Panc1 (cell line): ENCODE measurements at regions not wholly inside any gene's neighbourhood (a gene's known extent, or its start where the extent isn't known, plus 50 kb on each side); places are given as distances from the start of the nearest gene placed in this dataset.

Source experiments
- ATAC-seq: fragments of 200-7000 bp; cut with Tn5 transposase; 2 replicates; pipeline ENCODE4 v1.9.1; 2020; ENCODE audit warnings: mild to moderate bottlenecking, moderate library complexity
- BruUV-seq: library from RNA; stranded (reverse); fragments of 400-500 nt; replicated peaks from 2 replicates; lab custom pipeline; 2021; lab: Mats Ljungman, UMichigan
- CTCF ChIA-PET: fragments of 300-600 bp; sonication (Branson Sonifier 250); formaldehyde crosslinking; loops from one replicate; lab custom pipeline; 2022; ENCODE audit warnings: antibody characterized with exemption; lab: Charles Lee
- POLR2A ChIA-PET: fragments of 300-600 bp; sonication (Branson Sonifier 250); formaldehyde crosslinking; loops from one replicate; lab custom pipeline; 2022; ENCODE audit warnings: antibody characterized with exemption; lab: Charles Lee
- DNase-seq: peaks from one replicate; pipeline ENCODE4 v3.0.0-alpha.2; 2010; ENCODE audit warnings: low read depth, low spot score
- H3K27ac ChIP-seq: 2 replicates; pipeline ENCODE4 v1.5.1; 2011; ENCODE audit warnings: mild to moderate bottlenecking, low read length, inconsistent platforms
- H3K27me3 ChIP-seq: fragments of 200-500 bp; sonication (Bioruptor generic); 2 replicates; pipeline ENCODE4 v1.6.0; 2014; ENCODE audit warnings: low read length, inconsistent platforms; ENCODE audit not compliant: control insufficient read depth, insufficient read depth
- H3K36me3 ChIP-seq: fragments of 200-500 bp; sonication (Bioruptor generic); 2 replicates; pipeline ENCODE4 v1.5.1; 2014; ENCODE audit warnings: inconsistent platforms, mild to moderate bottlenecking, low read length, moderate library complexity; ENCODE audit not compliant: control insufficient read depth, insufficient read depth
- H3K4me1 ChIP-seq: 2 replicates; pipeline ENCODE4 v1.5.1; 2011; ENCODE audit warnings: inconsistent platforms, mild to moderate bottlenecking, low read length, moderate library complexity; ENCODE audit not compliant: control insufficient read depth, insufficient read depth
- H3K4me3 ChIP-seq, 2 experiments: 2 replicates each; pipeline ENCODE4 v1.5.1; 2011 to 2012; ENCODE audit warnings: low read depth in 2 of 2, low read length in 2 of 2, mild to moderate bottlenecking in 2 of 2, inconsistent platforms in 1 of 2, moderate library complexity in 1 of 2
- H3K9me3 ChIP-seq: fragments of 200-500 bp; sonication (Bioruptor generic); 2 replicates; pipeline ENCODE4 v1.5.1; 2014; ENCODE audit warnings: low read depth, mild to moderate bottlenecking, inconsistent platforms, low read length, moderate library complexity; ENCODE audit not compliant: control insufficient read depth, insufficient read depth
- POLR2AphosphoS5 ChIP-seq: IDR thresholded peaks from 2 replicates; pipeline ENCODE4 v1.6.1; 2012; ENCODE audit warnings: mild to moderate bottlenecking, low read depth, low read length, moderate library complexity
- SIN3A ChIP-seq: IDR thresholded peaks from 2 replicates; pipeline ENCODE4 v1.6.1; 2012; ENCODE audit warnings: low read depth, mild to moderate bottlenecking, low read length, moderate library complexity, borderline replicate concordance; ENCODE audit not compliant: insufficient read depth
- TCF7L2 ChIP-seq: IDR thresholded peaks from 2 replicates; pipeline ENCODE4 v1.6.1; 2011; ENCODE audit warnings: mild to moderate bottlenecking, low read depth, low read length, inconsistent platforms
- in situ Hi-C: cut with HindIII; loops from 2 replicates; pipeline ENCODE4 v1.10.0; 2016; ENCODE audit warnings: low sequenced_read_pairs, low pct_unique_long_range_greater_than_20kb
- intact Hi-C: fragments of 100-400 bp; cut with micrococcal nuclease; formaldehyde crosslinking; loops from one replicate; pipeline ENCODE4 v1.10.0; 2022; ENCODE audit not compliant: unreplicated experiment
- TF ChIP-seq, protein P1 (sequence below), 2 experiments: IDR thresholded peaks; 2 replicates each; pipeline ENCODE4 v1.6.1; 2011 to 2012; ENCODE audit warnings: low read depth in 2 of 2, control low read depth in 1 of 2, low read length in 1 of 2, mild to moderate bottlenecking in 1 of 2, moderate library complexity in 1 of 2; ENCODE audit not compliant: insufficient read depth in 1 of 2
- TF ChIP-seq, protein P2 (sequence below): fragments of 450-650 bp; IDR thresholded peaks from 2 replicates; pipeline ENCODE4 v1.5.1; 2017; ENCODE audit warnings: mild to moderate bottlenecking

DNA sequence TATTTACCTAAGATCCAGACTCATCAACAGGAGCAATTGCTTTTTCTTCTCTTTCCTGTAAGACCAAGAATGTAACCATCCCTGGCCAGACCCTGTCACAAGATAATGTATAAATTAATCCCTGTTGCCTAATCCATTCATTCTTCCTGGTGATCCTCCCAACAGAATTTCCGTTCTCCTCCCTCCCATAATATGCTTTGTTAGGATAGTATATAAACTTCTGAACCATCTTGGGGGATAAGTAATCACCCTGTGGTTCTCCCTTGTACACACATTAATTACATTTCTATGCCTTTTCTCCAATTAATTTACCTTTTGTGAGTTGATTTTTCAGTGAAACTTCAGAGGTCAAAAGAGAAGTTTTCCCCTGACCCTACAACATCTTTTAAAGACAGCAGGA, 76.2 kb upstream of the RASSF8 start:
- CTCF ChIA-PET = interaction anchor here (0.6 kb wide), 1 partner anchor 526 kb away, joined by 14 read pairs; no protein-coding TSS in a partner anchor
- H3K4me3 ChIP-seq = no peak overlapping the region
- no peaks in the 10 kb centered on the region for H3K4me1 ChIP-seq
- in situ Hi-C loops (no loop called here), intact Hi-C loops (no loop called here)
- H3K27me3 ChIP-seq = 0 out of 2 replicates have a peak, but pooled peaks cover 3% of the 10 kb centered on the region
- 0 out of 2 replicates have a peak, but pooled peaks cover 2% of the 10 kb centered on the region for H3K9me3 ChIP-seq
- DNase-seq (no peak), ATAC-seq (no peak)
- no peaks in the 10 kb centered on the region for H3K36me3 ChIP-seq
- no TSS peak for BruUV-seq
- H3K27ac ChIP-seq = no peak overlapping the region
- POLR2A ChIA-PET = no interaction called here
- TF ChIP-seq TCF7L2 (no peak), POLR2AphosphoS5 (no peak), SIN3A (no peak)
- TF ChIP-seq, protein P1, sequence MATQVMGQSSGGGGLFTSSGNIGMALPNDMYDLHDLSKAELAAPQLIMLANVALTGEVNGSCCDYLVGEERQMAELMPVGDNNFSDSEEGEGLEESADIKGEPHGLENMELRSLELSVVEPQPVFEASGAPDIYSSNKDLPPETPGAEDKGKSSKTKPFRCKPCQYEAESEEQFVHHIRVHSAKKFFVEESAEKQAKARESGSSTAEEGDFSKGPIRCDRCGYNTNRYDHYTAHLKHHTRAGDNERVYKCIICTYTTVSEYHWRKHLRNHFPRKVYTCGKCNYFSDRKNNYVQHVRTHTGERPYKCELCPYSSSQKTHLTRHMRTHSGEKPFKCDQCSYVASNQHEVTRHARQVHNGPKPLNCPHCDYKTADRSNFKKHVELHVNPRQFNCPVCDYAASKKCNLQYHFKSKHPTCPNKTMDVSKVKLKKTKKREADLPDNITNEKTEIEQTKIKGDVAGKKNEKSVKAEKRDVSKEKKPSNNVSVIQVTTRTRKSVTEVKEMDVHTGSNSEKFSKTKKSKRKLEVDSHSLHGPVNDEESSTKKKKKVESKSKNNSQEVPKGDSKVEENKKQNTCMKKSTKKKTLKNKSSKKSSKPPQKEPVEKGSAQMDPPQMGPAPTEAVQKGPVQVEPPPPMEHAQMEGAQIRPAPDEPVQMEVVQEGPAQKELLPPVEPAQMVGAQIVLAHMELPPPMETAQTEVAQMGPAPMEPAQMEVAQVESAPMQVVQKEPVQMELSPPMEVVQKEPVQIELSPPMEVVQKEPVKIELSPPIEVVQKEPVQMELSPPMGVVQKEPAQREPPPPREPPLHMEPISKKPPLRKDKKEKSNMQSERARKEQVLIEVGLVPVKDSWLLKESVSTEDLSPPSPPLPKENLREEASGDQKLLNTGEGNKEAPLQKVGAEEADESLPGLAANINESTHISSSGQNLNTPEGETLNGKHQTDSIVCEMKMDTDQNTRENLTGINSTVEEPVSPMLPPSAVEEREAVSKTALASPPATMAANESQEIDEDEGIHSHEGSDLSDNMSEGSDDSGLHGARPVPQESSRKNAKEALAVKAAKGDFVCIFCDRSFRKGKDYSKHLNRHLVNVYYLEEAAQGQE (IDR thresholded peaks at IDR 0.05; ENCODE audit: insufficient read depth in 1 of 2, low read depth in 2 of 2, low read length in 1 of 2) = no peak
- TF ChIP-seq, protein P2, sequence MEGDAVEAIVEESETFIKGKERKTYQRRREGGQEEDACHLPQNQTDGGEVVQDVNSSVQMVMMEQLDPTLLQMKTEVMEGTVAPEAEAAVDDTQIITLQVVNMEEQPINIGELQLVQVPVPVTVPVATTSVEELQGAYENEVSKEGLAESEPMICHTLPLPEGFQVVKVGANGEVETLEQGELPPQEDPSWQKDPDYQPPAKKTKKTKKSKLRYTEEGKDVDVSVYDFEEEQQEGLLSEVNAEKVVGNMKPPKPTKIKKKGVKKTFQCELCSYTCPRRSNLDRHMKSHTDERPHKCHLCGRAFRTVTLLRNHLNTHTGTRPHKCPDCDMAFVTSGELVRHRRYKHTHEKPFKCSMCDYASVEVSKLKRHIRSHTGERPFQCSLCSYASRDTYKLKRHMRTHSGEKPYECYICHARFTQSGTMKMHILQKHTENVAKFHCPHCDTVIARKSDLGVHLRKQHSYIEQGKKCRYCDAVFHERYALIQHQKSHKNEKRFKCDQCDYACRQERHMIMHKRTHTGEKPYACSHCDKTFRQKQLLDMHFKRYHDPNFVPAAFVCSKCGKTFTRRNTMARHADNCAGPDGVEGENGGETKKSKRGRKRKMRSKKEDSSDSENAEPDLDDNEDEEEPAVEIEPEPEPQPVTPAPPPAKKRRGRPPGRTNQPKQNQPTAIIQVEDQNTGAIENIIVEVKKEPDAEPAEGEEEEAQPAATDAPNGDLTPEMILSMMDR = no peak

DNA sequence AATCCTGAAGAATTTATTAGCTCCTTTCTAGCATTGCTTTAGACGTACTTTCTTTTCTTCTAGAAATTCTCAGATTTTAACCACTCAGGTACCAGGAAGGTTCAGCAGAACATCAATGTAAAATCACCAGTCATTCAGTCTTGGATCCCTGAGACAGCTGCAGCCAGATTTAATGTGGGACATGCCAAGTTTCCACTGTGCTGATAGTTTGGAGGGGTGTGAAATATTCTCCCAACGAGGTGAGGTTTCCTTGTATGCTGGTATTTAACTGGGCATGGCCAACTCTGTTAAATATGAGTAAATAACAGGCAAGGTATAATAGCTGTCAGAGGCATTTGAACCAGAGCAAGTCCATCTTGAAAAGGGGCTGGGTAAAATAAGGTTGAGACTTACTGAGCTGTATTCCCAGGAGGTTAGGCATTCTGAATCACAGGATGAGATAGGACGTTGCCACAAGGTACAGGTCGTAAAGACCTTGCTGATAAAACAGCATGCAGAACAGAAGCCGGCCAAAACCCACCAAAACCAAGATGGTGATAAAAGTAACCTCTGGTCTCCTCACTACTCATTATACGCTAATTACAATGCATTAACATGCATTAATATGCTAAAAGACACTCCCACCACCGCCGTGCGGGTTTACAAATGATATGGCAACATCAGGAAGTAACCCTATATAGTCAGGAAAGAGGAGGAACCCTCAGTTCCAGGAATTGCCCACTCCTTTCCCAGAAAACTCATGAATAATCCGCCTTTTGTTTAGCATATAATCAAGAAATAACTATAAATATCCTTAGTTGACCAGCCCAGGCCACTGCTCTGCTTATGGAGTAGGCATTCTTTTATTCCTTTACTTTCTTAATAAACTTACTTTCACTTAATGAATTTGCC, 75.2 kb upstream of the RASSF8 start:
- POLR2A ChIA-PET = no interaction called here
- TF ChIP-seq POLR2AphosphoS5 (no peak), TCF7L2 (no peak), SIN3A (no peak)
- TF ChIP-seq, protein P2 = no peak
- TF ChIP-seq, protein P1 (IDR thresholded peaks at IDR 0.05; ENCODE audit: insufficient read depth in 1 of 2, low read depth in 2 of 2, low read length in 1 of 2) = no peak
- Histone ChIP-seq H3K27me3 (peaks cover 11% of the 10 kb centered on the region), H3K27ac (no peak overlapping the region), H3K9me3 (0 out of 2 replicates have a peak, but pooled peaks cover 2% of the 10 kb centered on the region), H3K4me1 (no peaks in the 10 kb centered on the region), H3K36me3 (no peaks in the 10 kb centered on the region), H3K4me3 (no peak overlapping the region)
- CTCF ChIA-PET = interaction anchor here (0.6 kb wide), 1 partner anchor 527 kb away, joined by 14 read pairs; no protein-coding TSS in a partner anchor
- in situ Hi-C loops (no loop called here), intact Hi-C loops (no loop called here)
- DNase-seq (no peak), ATAC-seq (no peak)
- BruUV-seq = no TSS peak
